Brain microvascular endothelial cell (primary cell): ENCODE measurements at regions not wholly inside any gene's neighbourhood (a gene's known extent, or its start where the extent isn't known, plus 50 kb on each side); places are given as distances from the start of the nearest gene placed in this dataset.

Experiments used
- DNase-seq: peaks from one replicate; pipeline ENCODE4 v3.0.0-alpha.2; 2020
- H3K27ac ChIP-seq: fragments of 250-450 bp; sonication (Bioruptor Pico); 2 replicates; pipeline ENCODE4 v1.5.1; 2020; ENCODE audit warnings: mild to moderate bottlenecking, moderate library complexity
- H3K27me3 ChIP-seq: fragments of 250-450 bp; sonication (Bioruptor Pico); replicated peaks from 2 replicates; pipeline ENCODE4 v1.5.1; 2020; ENCODE audit warnings: mild to moderate bottlenecking
- H3K36me3 ChIP-seq: fragments of 250-450 bp; sonication (Bioruptor Pico); replicated peaks from 2 replicates; pipeline ENCODE4 v1.5.1; 2020; ENCODE audit warnings: mild to moderate bottlenecking
- H3K4me3 ChIP-seq: 2 replicates; pipeline ENCODE4 v1.5.1; 2011; ENCODE audit warnings: low read depth, mild to moderate bottlenecking, control low read depth, low read length, moderate library complexity
- in situ Hi-C: cut with HindIII; loops from 2 replicates; pipeline ENCODE4 v1.10.0; 2017; ENCODE audit warnings: low sequenced_read_pairs, low pct_ligation_motif_present
- TF ChIP-seq, protein P1 (sequence below): IDR thresholded peaks from 2 replicates; pipeline ENCODE4 v1.5.1; 2011; ENCODE audit warnings: low read depth, mild to moderate bottlenecking, moderate library complexity, low read length, control low read depth, inconsistent platforms; ENCODE audit errors: missing control alignments

GRCh38 chr1:106225403-106225802 lies 831.1 kb upstream of the PRMT6 start:
- in situ Hi-C loops = no loop called here
- Histone ChIP-seq H3K4me3 (no peak overlapping the region), H3K36me3 (no peaks in the 10 kb centered on the region), H3K27me3 (no peaks in the 10 kb centered on the region), H3K27ac (no peak overlapping the region)
- DNase-seq = no peak
- TF ChIP-seq, protein P1, sequence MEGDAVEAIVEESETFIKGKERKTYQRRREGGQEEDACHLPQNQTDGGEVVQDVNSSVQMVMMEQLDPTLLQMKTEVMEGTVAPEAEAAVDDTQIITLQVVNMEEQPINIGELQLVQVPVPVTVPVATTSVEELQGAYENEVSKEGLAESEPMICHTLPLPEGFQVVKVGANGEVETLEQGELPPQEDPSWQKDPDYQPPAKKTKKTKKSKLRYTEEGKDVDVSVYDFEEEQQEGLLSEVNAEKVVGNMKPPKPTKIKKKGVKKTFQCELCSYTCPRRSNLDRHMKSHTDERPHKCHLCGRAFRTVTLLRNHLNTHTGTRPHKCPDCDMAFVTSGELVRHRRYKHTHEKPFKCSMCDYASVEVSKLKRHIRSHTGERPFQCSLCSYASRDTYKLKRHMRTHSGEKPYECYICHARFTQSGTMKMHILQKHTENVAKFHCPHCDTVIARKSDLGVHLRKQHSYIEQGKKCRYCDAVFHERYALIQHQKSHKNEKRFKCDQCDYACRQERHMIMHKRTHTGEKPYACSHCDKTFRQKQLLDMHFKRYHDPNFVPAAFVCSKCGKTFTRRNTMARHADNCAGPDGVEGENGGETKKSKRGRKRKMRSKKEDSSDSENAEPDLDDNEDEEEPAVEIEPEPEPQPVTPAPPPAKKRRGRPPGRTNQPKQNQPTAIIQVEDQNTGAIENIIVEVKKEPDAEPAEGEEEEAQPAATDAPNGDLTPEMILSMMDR = no peak

- no peak overlapping the region for H3K4me3 ChIP-seq
- DNase-seq = no peak
- TF ChIP-seq, protein P1 = no peak
- no peaks in the 10 kb centered on the region for H3K36me3 ChIP-seq
- in situ Hi-C loops = no loop called here
- no peaks in the 10 kb centered on the region for H3K27me3 ChIP-seq
- no peak overlapping the region for H3K27ac ChIP-seq
These were observed 829.9 kb upstream of the PRMT6 start for GRCh38 chr1:106226550-106226949.

DNA sequence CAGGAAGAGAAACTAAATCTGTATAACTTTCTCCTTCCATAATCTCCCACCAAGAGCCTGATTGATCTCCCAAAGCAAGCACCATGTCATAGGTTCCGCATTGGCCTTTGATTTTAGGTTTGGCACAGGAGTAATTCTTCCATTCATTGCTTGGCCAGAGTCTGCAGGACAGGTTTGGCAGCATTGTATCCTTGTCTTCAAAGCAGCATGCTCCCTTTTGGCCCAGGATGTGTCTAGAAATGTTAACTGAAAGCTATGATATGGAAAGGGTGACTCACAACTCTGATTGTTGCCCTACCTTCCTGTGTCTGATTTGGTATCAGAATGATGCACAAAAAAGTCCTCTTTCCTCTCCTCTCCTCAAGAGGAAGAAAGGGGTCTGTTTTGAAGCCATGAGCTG lies 824.3 kb upstream of the PRMT6 start:
- no peaks in the 10 kb centered on the region for H3K27me3 ChIP-seq
- no peak overlapping the region for H3K4me3 ChIP-seq
- TF ChIP-seq, protein P1 = no peak
- in situ Hi-C loops = no loop called here
- H3K36me3 ChIP-seq = no peaks in the 10 kb centered on the region
- DNase-seq = no peak
- H3K27ac ChIP-seq = no peak overlapping the region

GRCh38 chr1:106233511-106233910 lies 823.0 kb upstream of the PRMT6 start:
- peak; percentile 53 for DNase-seq
- H3K27ac ChIP-seq = no peak overlapping the region
- in situ Hi-C loops = no loop called here

GRCh38 chr1:106249365-106249764 lies 807.1 kb upstream of the PRMT6 start:
- Histone ChIP-seq H3K36me3 (no peaks in the 10 kb centered on the region), H3K27me3 (no peaks in the 10 kb centered on the region), H3K4me3 (no peak overlapping the region), H3K27ac (no peak overlapping the region)
- TF ChIP-seq, protein P1 = no peak
- no peak for DNase-seq
- in situ Hi-C loops = no loop called here

More at GRCh38 chr1:106233511-106233910, 823.0 kb upstream of the PRMT6 start:
- H3K36me3 ChIP-seq = no peaks in the 10 kb centered on the region
- TF ChIP-seq, protein P1 = no peak
- no peaks in the 10 kb centered on the region for H3K27me3 ChIP-seq
- H3K4me3 ChIP-seq = no peak overlapping the region

GRCh38 chr1:106249810-106250209 lies 806.7 kb upstream of the PRMT6 start:
- no peak for DNase-seq
- no peak overlapping the region for H3K27ac ChIP-seq
- H3K4me3 ChIP-seq = no peak overlapping the region
- H3K36me3 ChIP-seq = no peaks in the 10 kb centered on the region
- in situ Hi-C loops = no loop called here
- no peaks in the 10 kb centered on the region for H3K27me3 ChIP-seq
- TF ChIP-seq, protein P1 = no peak
